ENCODE measurements at regions not wholly inside any gene's neighbourhood (a gene's known extent, or its start where the extent isn't known, plus 50 kb on each side); places are given as distances from the start of the nearest gene placed in this dataset.

- Histone ChIP-seq H3K27ac (no peak overlapping the region), H3K9me3 (no peaks in the 10 kb centered on the region), H3K27me3 (no peaks in the 10 kb centered on the region), H3K4me3 (no peak overlapping the region), H3K4me1 (ENCODE audit: insufficient read depth) (no peaks in the 10 kb centered on the region), H3K36me3 (no peaks in the 10 kb centered on the region)
- no peak for DNase-seq
- TF ChIP-seq POLR2A (IDR thresholded peaks at IDR 0.05): no peak
- no peak for TF ChIP-seq CTCF (IDR thresholded peaks at IDR 0.05)
- no peak for TF ChIP-seq EP300 (IDR thresholded peaks at IDR 0.05)
- intact Hi-C loops (cut with DNase I): no loop called here
- WGBS, 3 donors: 85 to 90% (median 87%) methylated on average over 2 of the region's 2 CpGs
Measured at GRCh38 chr15:38035701-38036100, 101.3 kb downstream of the TMCO5A start.

- H3K27me3 ChIP-seq: no peaks in the 10 kb centered on the region
- H3K27ac ChIP-seq: no peak overlapping the region
- 70 to 74% (median 72%) methylated on average over 3 of the region's 3 CpGs for WGBS, 3 donors
- intact Hi-C loops (cut with DNase I): no loop called here
- H3K9me3 ChIP-seq: no peaks in the 10 kb centered on the region
- no peak overlapping the region for H3K4me3 ChIP-seq
- TF ChIP-seq EP300 (IDR thresholded peaks at IDR 0.05) (no peak), CTCF (IDR thresholded peaks at IDR 0.05) (no peak), POLR2A (IDR thresholded peaks at IDR 0.05) (no peak)
- H3K4me1 ChIP-seq (ENCODE audit: insufficient read depth): no peaks in the 10 kb centered on the region
- no peaks in the 10 kb centered on the region for H3K36me3 ChIP-seq
- DNase-seq: no peak
Measured at GRCh38 chr15:38036790-38037338, 102.4 kb downstream of the TMCO5A start.

GRCh38 chr15:38038659-38039442, 104.4 kb downstream of the TMCO5A start:
- intact Hi-C loops (cut with DNase I): no loop called here
- Histone ChIP-seq H3K4me1 (ENCODE audit: insufficient read depth) (peaks cover 8% of the 10 kb centered on the region), H3K36me3 (no peaks in the 10 kb centered on the region), H3K9me3 (no peaks in the 10 kb centered on the region), H3K27me3 (no peaks in the 10 kb centered on the region), H3K4me3 (no peak overlapping the region), H3K27ac (no peak overlapping the region)
- TF ChIP-seq CTCF (IDR thresholded peaks at IDR 0.05) (no peak), POLR2A (IDR thresholded peaks at IDR 0.05) (no peak), EP300 (IDR thresholded peaks at IDR 0.05) (no peak)
- WGBS, 3 donors: 64 to 75% (median 72%) methylated on average over 4 of the region's 4 CpGs
- no peak for DNase-seq

GRCh38 chr15:38040615-38041014, 106.2 kb downstream of the TMCO5A start:
- DNase-seq: no peak
- intact Hi-C loops (cut with DNase I): no loop called here

More at GRCh38 chr15:38040615-38041014, 106.2 kb downstream of the TMCO5A start:
- no peak overlapping the region for H3K27ac ChIP-seq
- no peak for TF ChIP-seq EP300 (IDR thresholded peaks at IDR 0.05)
- TF ChIP-seq CTCF (IDR thresholded peaks at IDR 0.05): no peak
- no peak for TF ChIP-seq POLR2A (IDR thresholded peaks at IDR 0.05)
- no peaks in the 10 kb centered on the region for H3K27me3 ChIP-seq
- no peaks in the 10 kb centered on the region for H3K9me3 ChIP-seq
- peaks cover 8% of the 10 kb centered on the region for H3K4me1 ChIP-seq (ENCODE audit: insufficient read depth)
- H3K4me3 ChIP-seq: no peak overlapping the region
- WGBS, 3 donors: 95 to 97% (median 96%) methylated on average over 2 of the region's 2 CpGs
- no peaks in the 10 kb centered on the region for H3K36me3 ChIP-seq

All from ovary (tissue), 7 donors.